ENCODE measurements at regions not wholly inside any gene's neighbourhood (a gene's known extent, or its start where the extent isn't known, plus 50 kb on each side); places are given as distances from the start of the nearest gene placed in this dataset.

DNA sequence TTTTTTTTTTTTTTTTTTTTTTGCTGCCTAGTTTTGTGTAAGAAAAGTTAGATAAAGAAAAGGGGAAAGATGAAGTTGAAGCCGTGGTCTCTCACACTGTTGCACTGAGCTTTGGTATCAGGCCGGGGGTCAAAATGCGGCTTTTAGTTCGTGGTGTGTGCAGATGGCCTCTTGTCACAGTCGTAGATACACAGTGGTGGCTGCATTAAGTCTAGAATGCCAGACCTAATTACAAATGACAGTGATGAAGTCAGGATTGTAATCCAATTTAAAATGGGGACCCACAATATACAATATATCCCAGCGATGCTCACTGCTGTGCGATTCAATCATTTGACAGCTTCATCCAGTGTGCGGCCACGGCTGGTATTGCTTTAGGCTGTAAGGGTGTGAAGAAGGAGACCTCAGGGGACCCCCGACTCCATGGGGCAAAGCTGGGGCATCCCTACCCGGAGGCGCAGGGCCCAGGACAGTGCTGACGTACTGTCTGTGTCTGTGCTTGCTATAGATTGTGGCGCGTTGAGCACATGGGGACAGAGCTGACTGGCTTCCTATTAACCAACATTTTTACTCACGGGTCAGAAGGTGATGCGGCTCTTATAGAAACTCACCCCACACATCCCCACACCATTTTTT lies 210.0 kb upstream of the SOX4 start:
- no peaks in the 10 kb centered on the region for H3K9me3 ChIP-seq (ENCODE audit: control insufficient read depth, insufficient read depth, low read depth, low read length)
- TF ChIP-seq KLF8 (tag by site-specific recombination; IDR thresholded peaks at IDR 0.05) (no peak), ZNF23 (tag by site-specific recombination; IDR thresholded peaks at IDR 0.05; ENCODE audit: borderline replicate concordance) (no peak), TRIM28 (IDR thresholded peaks at IDR 0.05; ENCODE audit: borderline replicate concordance, low read length) (no peak)
- ChIA-PET POLR2A (interaction anchor here (0.6 kb wide), 1 partner anchor 1156 kb away, joined by 4 read pairs; no protein-coding TSS in a partner anchor), CTCF (interaction anchor here (0.6 to 0.7 kb wide), 2 partner anchors 112 to 249 kb away, joined by 3 to 4 read pairs; no protein-coding TSS in a partner anchor)
- H3K4me3 ChIP-seq (ENCODE audit: low read depth, low read length) = no peak overlapping the region
- no peaks in the 10 kb centered on the region; the same call in 1 of the 2 replicates for H3K4me1 ChIP-seq (ENCODE audit: control insufficient read depth, insufficient read depth, low read length)
- H3K27ac ChIP-seq (ENCODE audit: extremely low read depth, low read depth, low read length) = no peak overlapping the region
- H3K36me3 ChIP-seq (ENCODE audit: control insufficient read depth in 2 of 2, insufficient read depth in 1 of 2, low read length in 2 of 2) = no peaks in the 10 kb centered on the region

DNA sequence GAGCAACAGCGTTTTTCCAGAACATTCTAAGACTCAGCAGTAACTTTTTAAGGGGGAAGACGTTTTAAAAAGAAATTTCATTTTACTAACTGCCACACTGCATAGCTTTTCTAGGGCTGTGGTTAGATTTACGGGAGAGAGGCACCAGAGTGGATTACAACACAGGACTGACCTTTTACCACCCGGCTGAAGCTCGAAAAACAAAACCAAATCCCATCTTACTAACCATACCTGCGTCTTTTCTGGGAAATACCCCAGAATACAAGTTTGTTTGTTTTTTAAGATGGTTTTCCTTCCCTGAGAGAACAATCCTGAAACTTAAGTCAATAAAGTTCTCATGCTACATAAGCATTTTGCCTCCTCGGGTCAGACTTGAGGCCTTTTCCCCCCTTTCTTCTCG lies 209.3 kb upstream of the SOX4 start:
- TF ChIP-seq EGR2 (tag by site-specific recombination; IDR thresholded peaks at IDR 0.05; ENCODE audit: low read depth) (no peak), ZSCAN23 (tag by site-specific recombination; IDR thresholded peaks at IDR 0.05) (no peak), FEZF1 (tag by site-specific recombination; IDR thresholded peaks at IDR 0.05) (no peak), ZNF596 (tag by site-specific recombination; IDR thresholded peaks at IDR 0.05) (no peak), ZBTB8A (tag by site-specific recombination; IDR thresholded peaks at IDR 0.05) (no peak), ZNF510 (tag by site-specific recombination; IDR thresholded peaks at IDR 0.05; ENCODE audit: insufficient replicate concordance) (no peak), ZNF391 (tag by site-specific recombination; IDR thresholded peaks at IDR 0.05; ENCODE audit: borderline replicate concordance, low read depth) (no peak), HOXA7 (CRISPR knock-in tag; IDR thresholded peaks at IDR 0.05; ENCODE audit: borderline replicate concordance) (no peak), ZNF621 (tag by site-specific recombination; IDR thresholded peaks at IDR 0.05) (no peak), ZXDB (tag by site-specific recombination; IDR thresholded peaks at IDR 0.05) (no peak), MEIS1 (CRISPR knock-in tag; IDR thresholded peaks at IDR 0.05; ENCODE audit: borderline replicate concordance) (no peak), ZNF239 (tag by site-specific recombination; IDR thresholded peaks at IDR 0.05) (no peak), ZNF121 (tag by site-specific recombination; IDR thresholded peaks at IDR 0.05) (no peak), ZNF19 (tag by site-specific recombination; IDR thresholded peaks at IDR 0.05; ENCODE audit: low read depth) (no peak)
- TF ChIP-seq, protein P1, sequence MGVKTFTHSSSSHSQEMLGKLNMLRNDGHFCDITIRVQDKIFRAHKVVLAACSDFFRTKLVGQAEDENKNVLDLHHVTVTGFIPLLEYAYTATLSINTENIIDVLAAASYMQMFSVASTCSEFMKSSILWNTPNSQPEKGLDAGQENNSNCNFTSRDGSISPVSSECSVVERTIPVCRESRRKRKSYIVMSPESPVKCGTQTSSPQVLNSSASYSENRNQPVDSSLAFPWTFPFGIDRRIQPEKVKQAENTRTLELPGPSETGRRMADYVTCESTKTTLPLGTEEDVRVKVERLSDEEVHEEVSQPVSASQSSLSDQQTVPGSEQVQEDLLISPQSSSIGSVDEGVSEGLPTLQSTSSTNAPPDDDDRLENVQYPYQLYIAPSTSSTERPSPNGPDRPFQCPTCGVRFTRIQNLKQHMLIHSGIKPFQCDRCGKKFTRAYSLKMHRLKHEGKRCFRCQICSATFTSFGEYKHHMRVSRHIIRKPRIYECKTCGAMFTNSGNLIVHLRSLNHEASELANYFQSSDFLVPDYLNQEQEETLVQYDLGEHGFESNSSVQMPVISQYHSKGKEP (tag by site-specific recombination; IDR thresholded peaks at IDR 0.05) = no peak
- TF ChIP-seq, protein P2, sequence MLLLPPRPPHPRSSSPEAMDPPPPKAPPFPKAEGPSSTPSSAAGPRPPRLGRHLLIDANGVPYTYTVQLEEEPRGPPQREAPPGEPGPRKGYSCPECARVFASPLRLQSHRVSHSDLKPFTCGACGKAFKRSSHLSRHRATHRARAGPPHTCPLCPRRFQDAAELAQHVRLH (tag by site-specific recombination; IDR thresholded peaks at IDR 0.05) = no peak
- TF ChIP-seq, protein P3, sequence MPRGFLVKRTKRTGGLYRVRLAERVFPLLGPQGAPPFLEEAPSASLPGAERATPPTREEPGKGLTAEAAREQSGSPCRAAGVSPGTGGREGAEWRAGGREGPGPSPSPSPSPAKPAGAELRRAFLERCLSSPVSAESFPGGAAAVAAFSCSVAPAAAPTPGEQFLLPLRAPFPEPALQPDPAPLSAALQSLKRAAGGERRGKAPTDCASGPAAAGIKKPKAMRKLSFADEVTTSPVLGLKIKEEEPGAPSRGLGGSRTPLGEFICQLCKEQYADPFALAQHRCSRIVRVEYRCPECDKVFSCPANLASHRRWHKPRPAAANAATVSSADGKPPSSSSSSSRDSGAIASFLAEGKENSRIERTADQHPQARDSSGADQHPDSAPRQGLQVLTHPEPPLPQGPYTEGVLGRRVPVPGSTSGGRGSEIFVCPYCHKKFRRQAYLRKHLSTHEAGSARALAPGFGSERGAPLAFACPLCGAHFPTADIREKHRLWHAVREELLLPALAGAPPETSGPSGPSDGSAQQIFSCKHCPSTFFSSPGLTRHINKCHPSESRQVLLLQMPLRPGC (tag by site-specific recombination; IDR thresholded peaks at IDR 0.05) = no peak
- TF ChIP-seq, protein P4, sequence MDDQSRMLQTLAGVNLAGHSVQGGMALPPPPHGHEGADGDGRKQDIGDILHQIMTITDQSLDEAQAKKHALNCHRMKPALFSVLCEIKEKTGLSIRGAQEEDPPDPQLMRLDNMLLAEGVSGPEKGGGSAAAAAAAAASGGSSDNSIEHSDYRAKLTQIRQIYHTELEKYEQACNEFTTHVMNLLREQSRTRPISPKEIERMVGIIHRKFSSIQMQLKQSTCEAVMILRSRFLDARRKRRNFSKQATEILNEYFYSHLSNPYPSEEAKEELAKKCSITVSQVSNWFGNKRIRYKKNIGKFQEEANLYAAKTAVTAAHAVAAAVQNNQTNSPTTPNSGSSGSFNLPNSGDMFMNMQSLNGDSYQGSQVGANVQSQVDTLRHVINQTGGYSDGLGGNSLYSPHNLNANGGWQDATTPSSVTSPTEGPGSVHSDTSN (CRISPR knock-in tag; IDR thresholded peaks at IDR 0.05) = no peak
- H3K36me3 ChIP-seq (ENCODE audit: control insufficient read depth in 2 of 2, insufficient read depth in 1 of 2, low read length in 2 of 2) = no peaks in the 10 kb centered on the region
- CTCF ChIA-PET = interaction anchor here (0.6 kb wide), 1 partner anchor 249 kb away, joined by 3 read pairs; no protein-coding TSS in a partner anchor
- H3K27ac ChIP-seq (ENCODE audit: extremely low read depth, low read depth, low read length) = no peak overlapping the region
- no peaks in the 10 kb centered on the region for H3K9me3 ChIP-seq (ENCODE audit: control insufficient read depth, insufficient read depth, low read depth, low read length)
- no peaks in the 10 kb centered on the region; the same call in 1 of the 2 replicates for H3K4me1 ChIP-seq (ENCODE audit: control insufficient read depth, insufficient read depth, low read length)
- POLR2A ChIA-PET = no interaction called here
- no peak overlapping the region for H3K4me3 ChIP-seq (ENCODE audit: low read depth, low read length)
